WTC11 (cell line): ENCODE measurements at regions not wholly inside any gene's neighbourhood (a gene's known extent, or its start where the extent isn't known, plus 50 kb on each side); places are given as distances from the start of the nearest gene placed in this dataset.

Experiments
- ATAC-seq: fragments of 200-7000 bp; cut with Tn5 transposase; 2 replicates; pipeline ENCODE4 v1.10.0; 2021; ENCODE audit warnings: mild to moderate bottlenecking, moderate library complexity
- CTCF ChIA-PET: fragments of 300-600 bp; sonication (Branson Sonifier 250); formaldehyde crosslinking; loops from one replicate; lab custom pipeline; 2021; ENCODE audit warnings: antibody characterized with exemption; lab: Charles Lee
- POLR2A ChIA-PET: fragments of 350-600 bp; sonication (Branson Sonifier 250); formaldehyde crosslinking; loops from one replicate; lab custom pipeline; 2021; ENCODE audit warnings: antibody characterized with exemption; lab: Charles Lee
- DNase-seq: peaks from one replicate; pipeline ENCODE4 v3.0.0; 2021; ENCODE audit warnings: low spot score
- H3K27ac Mint-ChIP-seq: 2 replicates; pipeline ENCODE4 v1.8.0; 2021; ENCODE audit warnings: mixed read lengths
- H3K27me3 Mint-ChIP-seq: 2 replicates; pipeline ENCODE4 v1.8.0; 2021; ENCODE audit warnings: low read depth, mild to moderate bottlenecking, moderate library complexity, mixed read lengths
- H3K36me3 Mint-ChIP-seq: 2 replicates; pipeline ENCODE4 v1.8.0; 2021; ENCODE audit warnings: mixed read lengths
- H3K4me1 Mint-ChIP-seq: 2 replicates; pipeline ENCODE4 v1.8.0; 2022; ENCODE audit warnings: mixed read lengths
- H3K4me3 Mint-ChIP-seq: 2 replicates; pipeline ENCODE4 v1.8.0; 2021; ENCODE audit warnings: mild to moderate bottlenecking, moderate library complexity, mixed read lengths
- H3K9me3 Mint-ChIP-seq: 2 replicates; pipeline ENCODE4 v1.8.0; 2021; ENCODE audit warnings: mixed read lengths
- AFF4 ChIP-seq: sonication (generic); formaldehyde crosslinking; IDR thresholded peaks from 2 replicates; pipeline ENCODE4 v1.8.1; 2023; ENCODE audit warnings: mild to moderate bottlenecking, missing genetic modification reagents, borderline replicate concordance
- AR ChIP-seq: fragments of 250-450 bp; sonication (Bioruptor Pico); IDR thresholded peaks from 2 replicates; pipeline ENCODE4 v1.9.0; 2021; ENCODE audit warnings: mild to moderate bottlenecking
- ATF6 ChIP-seq: sonication (generic); formaldehyde crosslinking; IDR thresholded peaks from 2 replicates; pipeline ENCODE4 v1.8.1; 2023; ENCODE audit warnings: mild to moderate bottlenecking, missing genetic modification reagents
- FOXP1 ChIP-seq: sonication (generic); formaldehyde crosslinking; IDR thresholded peaks from 2 replicates; pipeline ENCODE4 v1.8.0; 2022; ENCODE audit warnings: missing genetic modification reagents, mild to moderate bottlenecking, moderate library complexity, borderline replicate concordance
- HMGA2 ChIP-seq: fragments of 250-450 bp; sonication (Bioruptor Pico); IDR thresholded peaks from 2 replicates; pipeline ENCODE4 v1.4.0; 2021; ENCODE audit warnings: mild to moderate bottlenecking, moderate library complexity
- IRF2 ChIP-seq: sonication (generic); formaldehyde crosslinking; IDR thresholded peaks from 2 replicates; pipeline ENCODE4 v1.8.0; 2022; ENCODE audit warnings: low read depth, missing genetic modification reagents, borderline replicate concordance
- JAZF1 ChIP-seq: fragments of 250-450 bp; sonication (Bioruptor Pico); IDR thresholded peaks from 2 replicates; pipeline ENCODE4 v1.9.0; 2021; ENCODE audit warnings: moderate library complexity, mild to moderate bottlenecking, inconsistent platforms
- JUN ChIP-seq: sonication (generic); formaldehyde crosslinking; IDR thresholded peaks from 2 replicates; pipeline ENCODE4 v1.8.0; 2023; ENCODE audit warnings: mild to moderate bottlenecking, missing genetic modification reagents
- NFE2L1 ChIP-seq: sonication (generic); formaldehyde crosslinking; IDR thresholded peaks from 2 replicates; pipeline ENCODE4 v1.8.1; 2023; ENCODE audit warnings: missing genetic modification reagents
- NFYB ChIP-seq: sonication (generic); formaldehyde crosslinking; conservative IDR thresholded peaks from 2 replicates; pipeline ENCODE4 v1.8.0; 2022; ENCODE audit warnings: low read depth, missing genetic modification reagents
- NR1H2 ChIP-seq: sonication (generic); formaldehyde crosslinking; IDR thresholded peaks from 2 replicates; pipeline ENCODE4 v1.9.0; 2021; ENCODE audit warnings: mild to moderate bottlenecking, moderate library complexity, missing genetic modification reagents
- SMAD3 ChIP-seq: sonication (generic); formaldehyde crosslinking; IDR thresholded peaks from 2 replicates; pipeline ENCODE4 v1.8.0; 2022; ENCODE audit warnings: missing genetic modification reagents, mild to moderate bottlenecking, borderline replicate concordance
- SMAD4 ChIP-seq: sonication (generic); formaldehyde crosslinking; IDR thresholded peaks from 2 replicates; pipeline ENCODE4 v1.8.0; 2022; ENCODE audit warnings: mild to moderate bottlenecking, missing genetic modification reagents
- TEAD4 ChIP-seq: sonication (generic); formaldehyde crosslinking; IDR thresholded peaks from 2 replicates; pipeline ENCODE4 v1.8.0; 2022; ENCODE audit warnings: mild to moderate bottlenecking, missing genetic modification reagents
- ZBTB21 ChIP-seq: sonication (generic); formaldehyde crosslinking; IDR thresholded peaks from 2 replicates; pipeline ENCODE4 v1.8.1; 2023; ENCODE audit warnings: mild to moderate bottlenecking, missing genetic modification reagents, borderline replicate concordance
- ZNF121 ChIP-seq: sonication (generic); formaldehyde crosslinking; IDR thresholded peaks from 2 replicates; pipeline ENCODE4 v1.8.0; 2023; ENCODE audit warnings: missing genetic modification reagents
- ZNF423 ChIP-seq: fragments of 250-450 bp; sonication (Bioruptor Pico); IDR thresholded peaks from 2 replicates; pipeline ENCODE4 v2.1.2; 2022; ENCODE audit warnings: mild to moderate bottlenecking, moderate library complexity

- TF ChIP-seq AFF4, result no peak
- TF ChIP-seq ZNF121 (CRISPR knock-in tag), result no peak
- TF ChIP-seq FOXP1, result no peak
- no peak for TF ChIP-seq ZNF423 (CRISPR knock-in tag)
- TF ChIP-seq JAZF1, result no peak
- no peak for TF ChIP-seq NR1H2
- no peak for TF ChIP-seq AR
- TF ChIP-seq NFE2L1 (CRISPR knock-in tag), result no peak
- TF ChIP-seq ZBTB21 (CRISPR knock-in tag), result no peak
- TF ChIP-seq NFYB (CRISPR knock-in tag), result no peak
These were observed 313.5 kb upstream of the PLXNA2 start (continued) for GRCh38 chr1:208557723-208558094.

- Mint-ChIP-seq H3K27me3 (no peaks in the 10 kb centered on the region), H3K4me3 (no peak overlapping the region), H3K4me1 (no peaks in the 10 kb centered on the region), H3K27ac (no peak overlapping the region), H3K36me3 (no peaks in the 10 kb centered on the region), H3K9me3 (peaks cover 6% of the 10 kb centered on the region)
- DNase-seq, result no peak
- no peak for ATAC-seq
- ChIA-PET POLR2A (interaction anchor here (0.5 kb wide), 1 partner anchor 452 kb away, joined by 3 read pairs; no protein-coding TSS in a partner anchor), CTCF (no interaction called here)
- no peak for TF ChIP-seq SMAD3 (CRISPR knock-in tag)
- no peak for TF ChIP-seq AFF4
- TF ChIP-seq IRF2, result no peak
- no peak for TF ChIP-seq TEAD4 (CRISPR knock-in tag)
- TF ChIP-seq JUN (CRISPR knock-in tag), result no peak
- no peak for TF ChIP-seq ATF6 (CRISPR knock-in tag)
- TF ChIP-seq HMGA2 (CRISPR knock-in tag), result no peak
- TF ChIP-seq SMAD4 (CRISPR knock-in tag), result no peak
These were observed 315.6 kb upstream of the PLXNA2 start for GRCh38 chr1:208559597-208560329.
